ENCODE measurements at regions not wholly inside any gene's neighbourhood (a gene's known extent, or its start where the extent isn't known, plus 50 kb on each side); places are given as distances from the start of the nearest gene placed in this dataset.

- Mint-ChIP-seq H3K9me3 (no peaks in the 10 kb centered on the region), H3K27ac (no peak overlapping the region), H3K27me3 (peaks cover 17% of the 10 kb centered on the region), H3K4me1 (ENCODE audit: low read depth) (no peaks in the 10 kb centered on the region), H3K4me3 (no peak overlapping the region), H3K36me3 (ENCODE audit: low read depth) (no peaks in the 10 kb centered on the region)
- DNase-seq: no peak
These were observed 85.5 kb upstream of the CDYL2 start for GRCh38 chr16:80889779-80890359.

- no peak for DNase-seq
- Mint-ChIP-seq H3K27ac (no peak overlapping the region), H3K36me3 (ENCODE audit: low read depth) (no peaks in the 10 kb centered on the region), H3K9me3 (no peaks in the 10 kb centered on the region), H3K4me3 (no peak overlapping the region), H3K27me3 (peaks cover 23% of the 10 kb centered on the region), H3K4me1 (ENCODE audit: low read depth) (no peaks in the 10 kb centered on the region)
These were observed 82.7 kb upstream of the CDYL2 start for GRCh38 chr16:80887062-80887461.

- H3K27ac Mint-ChIP-seq: no peak overlapping the region
- H3K4me3 Mint-ChIP-seq: no peak overlapping the region
- no peaks in the 10 kb centered on the region for H3K36me3 Mint-ChIP-seq (ENCODE audit: low read depth)
- no peaks in the 10 kb centered on the region for H3K4me1 Mint-ChIP-seq (ENCODE audit: low read depth)
- peaks cover 37% of the 10 kb centered on the region for H3K27me3 Mint-ChIP-seq
- no peaks in the 10 kb centered on the region for H3K9me3 Mint-ChIP-seq
- DNase-seq: no peak
These were observed 79.4 kb upstream of the CDYL2 start for GRCh38 chr16:80883816-80884215.

- H3K36me3 Mint-ChIP-seq (ENCODE audit: low read depth): no peaks in the 10 kb centered on the region
- no peaks in the 10 kb centered on the region for H3K4me1 Mint-ChIP-seq (ENCODE audit: low read depth)
- H3K27me3 Mint-ChIP-seq: peaks cover 37% of the 10 kb centered on the region
- no peak overlapping the region for H3K4me3 Mint-ChIP-seq
- no peak overlapping the region for H3K27ac Mint-ChIP-seq
- no peaks in the 10 kb centered on the region for H3K9me3 Mint-ChIP-seq
- no peak for DNase-seq
These were observed 78.8 kb upstream of the CDYL2 start for GRCh38 chr16:80883159-80883642.

- H3K4me1 Mint-ChIP-seq (ENCODE audit: low read depth): no peaks in the 10 kb centered on the region
- no peak for DNase-seq
- no peak overlapping the region for H3K4me3 Mint-ChIP-seq
- H3K9me3 Mint-ChIP-seq: no peaks in the 10 kb centered on the region
- H3K27ac Mint-ChIP-seq: no peak overlapping the region
- peaks cover 54% of the 10 kb centered on the region for H3K27me3 Mint-ChIP-seq
- no peaks in the 10 kb centered on the region for H3K36me3 Mint-ChIP-seq (ENCODE audit: low read depth)
These were observed 71.2 kb upstream of the CDYL2 start for GRCh38 chr16:80875616-80876015.

- H3K27me3 Mint-ChIP-seq: peaks cover 50% of the 10 kb centered on the region
- H3K4me1 Mint-ChIP-seq (ENCODE audit: low read depth): no peaks in the 10 kb centered on the region
- H3K27ac Mint-ChIP-seq: no peak overlapping the region
- no peak overlapping the region for H3K4me3 Mint-ChIP-seq
- no peak for DNase-seq
- H3K9me3 Mint-ChIP-seq: no peaks in the 10 kb centered on the region
- H3K36me3 Mint-ChIP-seq (ENCODE audit: low read depth): no peaks in the 10 kb centered on the region
These were observed 70.5 kb upstream of the CDYL2 start for GRCh38 chr16:80874925-80875324.

- Mint-ChIP-seq H3K27ac (no peak overlapping the region), H3K9me3 (peaks cover 15% of the 10 kb centered on the region), H3K27me3 (peaks cover 43% of the 10 kb centered on the region), H3K4me3 (no peak overlapping the region), H3K36me3 (ENCODE audit: low read depth) (no peaks in the 10 kb centered on the region), H3K4me1 (ENCODE audit: low read depth) (no peaks in the 10 kb centered on the region)
- no peak for DNase-seq
These were observed 57.8 kb upstream of the CDYL2 start for GRCh38 chr16:80862160-80862705.
